Karpas-422 (cell line): ENCODE measurements at regions not wholly inside any gene's neighbourhood (a gene's known extent, or its start where the extent isn't known, plus 50 kb on each side); places are given as distances from the start of the nearest gene placed in this dataset.

ENCODE experiments used
- DNase-seq: peaks from one replicate; pipeline ENCODE4 v3.0.0-alpha.2; 2015
- H2AFZ ChIP-seq: fragments of 200-600 bp; sonication (generic); 2 replicates; pipeline ENCODE4 v1.6.1; 2014; ENCODE audit warnings: antibody characterized with exemption, low read length, mixed read lengths
- H3K27ac ChIP-seq: fragments of 200-600 bp; sonication (generic); 2 replicates; pipeline ENCODE4 v1.5.1; 2014; ENCODE audit warnings: mild to moderate bottlenecking, low read length, moderate library complexity
- H3K27me3 ChIP-seq: fragments of 200-600 bp; sonication (generic); 2 replicates; pipeline ENCODE4 v1.6.1; 2014; ENCODE audit warnings: low read length, mixed read lengths
- H3K36me3 ChIP-seq: fragments of 200-600 bp; sonication (generic); 2 replicates; pipeline ENCODE4 v1.6.1; 2014; ENCODE audit warnings: low read length, mixed read lengths; ENCODE audit not compliant: insufficient read depth
- H3K4me1 ChIP-seq: fragments of 200-600 bp; sonication (generic); 2 replicates; pipeline ENCODE4 v1.6.1; 2014; ENCODE audit warnings: mild to moderate bottlenecking, low read length, mixed read lengths
- H3K4me2 ChIP-seq: fragments of 200-600 bp; sonication (generic); 2 replicates; pipeline ENCODE4 v1.6.1; 2014; ENCODE audit warnings: low read length, low read depth, mild to moderate bottlenecking; ENCODE audit not compliant: poor library complexity, severe bottlenecking
- H3K4me3 ChIP-seq: fragments of 200-600 bp; sonication (generic); 2 replicates; pipeline ENCODE4 v1.5.1; 2014; ENCODE audit warnings: mild to moderate bottlenecking, antibody characterized with exemption, low read length, mixed read lengths
- H3K79me2 ChIP-seq: fragments of 200-600 bp; sonication (generic); 2 replicates; pipeline ENCODE4 v1.6.1; 2014; ENCODE audit warnings: mild to moderate bottlenecking, low read length, mixed read lengths
- H3K9ac ChIP-seq: fragments of 200-600 bp; sonication (generic); 2 replicates; pipeline ENCODE4 v1.6.0; 2014; ENCODE audit warnings: low read length
- H3K9me2 ChIP-seq: fragments of 200-600 bp; sonication (generic), shearing (Covaris generic); replicated peaks from 2 replicates; pipeline ENCODE4 v1.6.0; 2014; ENCODE audit warnings: mild to moderate bottlenecking, low read length, moderate library complexity; ENCODE audit not compliant: insufficient read depth
- H3K9me3 ChIP-seq: fragments of 300-700, 200-600 bp; sonication (generic); 2 replicates; pipeline ENCODE4 v1.6.1; 2014; ENCODE audit warnings: low read length, mixed read lengths
- H4K20me1 ChIP-seq: fragments of 200-600 bp; sonication (generic); 2 replicates; pipeline ENCODE4 v1.6.1; 2014; ENCODE audit warnings: mild to moderate bottlenecking, antibody characterized with exemption, low read length, low read depth; ENCODE audit not compliant: insufficient read depth

- H3K4me1 ChIP-seq, result no peaks in the 10 kb centered on the region
- no peak overlapping the region for H3K27ac ChIP-seq
- H3K79me2 ChIP-seq, result no peaks in the 10 kb centered on the region
- H3K4me3 ChIP-seq, result no peak overlapping the region
- no peak overlapping the region for H2AFZ ChIP-seq
- H4K20me1 ChIP-seq, result no peaks in the 10 kb centered on the region
- H3K4me2 ChIP-seq, result no peak overlapping the region
- no peak for DNase-seq
- H3K36me3 ChIP-seq, result no peaks in the 10 kb centered on the region
- no peak overlapping the region for H3K9ac ChIP-seq
- no peaks in the 10 kb centered on the region for H3K27me3 ChIP-seq
- no peaks in the 10 kb centered on the region for H3K9me2 ChIP-seq
- no peaks in the 10 kb centered on the region for H3K9me3 ChIP-seq
Measured at GRCh38 chr11:28956446-28956845, 848.3 kb downstream of the METTL15 start.

- H3K9me3 ChIP-seq, result no peaks in the 10 kb centered on the region
- H3K36me3 ChIP-seq, result no peaks in the 10 kb centered on the region
- H3K4me2 ChIP-seq, result no peak overlapping the region
- H3K4me1 ChIP-seq, result no peaks in the 10 kb centered on the region
- DNase-seq, result no peak
- no peak overlapping the region for H2AFZ ChIP-seq
- H3K9me2 ChIP-seq, result no peaks in the 10 kb centered on the region
- no peaks in the 10 kb centered on the region for H4K20me1 ChIP-seq
- H3K27me3 ChIP-seq, result no peaks in the 10 kb centered on the region
- no peak overlapping the region for H3K9ac ChIP-seq
- H3K4me3 ChIP-seq, result no peak overlapping the region
- H3K79me2 ChIP-seq, result no peaks in the 10 kb centered on the region
- no peak overlapping the region for H3K27ac ChIP-seq
Measured at GRCh38 chr11:28951191-28951590, 843.0 kb downstream of the METTL15 start.

- no peaks in the 10 kb centered on the region for H3K79me2 ChIP-seq
- no peaks in the 10 kb centered on the region for H3K36me3 ChIP-seq
- H3K9ac ChIP-seq, result no peak overlapping the region
- no peaks in the 10 kb centered on the region for H3K9me3 ChIP-seq
- H3K4me1 ChIP-seq, result no peaks in the 10 kb centered on the region
- DNase-seq, result no peak
- no peaks in the 10 kb centered on the region for H3K9me2 ChIP-seq
- no peak overlapping the region for H3K4me3 ChIP-seq
- no peak overlapping the region for H3K27ac ChIP-seq
- H3K27me3 ChIP-seq, result no peaks in the 10 kb centered on the region
- no peak overlapping the region for H3K4me2 ChIP-seq
- H4K20me1 ChIP-seq, result no peaks in the 10 kb centered on the region
- H2AFZ ChIP-seq, result no peak overlapping the region
Measured at GRCh38 chr11:28939381-28939780, 831.2 kb downstream of the METTL15 start.

GRCh38 chr11:28938091-28938490 lies 829.9 kb downstream of the METTL15 start:
- H4K20me1 ChIP-seq, result no peaks in the 10 kb centered on the region
- no peak overlapping the region for H3K9ac ChIP-seq
- H3K79me2 ChIP-seq, result no peaks in the 10 kb centered on the region
- H3K4me1 ChIP-seq, result no peaks in the 10 kb centered on the region
- H3K9me3 ChIP-seq, result no peaks in the 10 kb centered on the region
- H3K9me2 ChIP-seq, result no peaks in the 10 kb centered on the region
- no peaks in the 10 kb centered on the region for H3K36me3 ChIP-seq
- no peaks in the 10 kb centered on the region for H3K27me3 ChIP-seq
- no peak for DNase-seq
- H2AFZ ChIP-seq, result no peak overlapping the region
- no peak overlapping the region for H3K27ac ChIP-seq
- no peak overlapping the region for H3K4me3 ChIP-seq
- no peak overlapping the region for H3K4me2 ChIP-seq

DNA sequence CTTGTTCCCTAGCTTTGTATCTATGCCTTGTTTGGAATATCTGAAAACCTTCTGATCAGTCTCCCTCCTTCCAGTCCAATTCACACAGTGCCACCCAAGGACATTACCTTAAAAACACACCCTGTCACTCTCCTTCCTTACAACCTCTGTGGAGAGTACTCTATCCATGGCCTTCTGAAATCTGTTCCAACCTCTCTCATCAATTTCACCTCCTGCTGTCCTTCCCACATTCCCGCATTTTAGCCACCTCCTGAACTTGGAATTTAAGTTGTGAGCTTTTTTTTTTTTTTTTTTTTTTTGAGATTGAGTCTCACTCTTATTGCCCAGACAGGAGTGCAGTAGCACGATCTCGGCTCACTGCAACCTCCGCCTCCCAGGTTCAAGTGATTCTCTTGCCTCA lies 824.8 kb downstream of the METTL15 start:
- no peaks in the 10 kb centered on the region for H3K79me2 ChIP-seq
- H3K27me3 ChIP-seq, result no peaks in the 10 kb centered on the region
- H3K4me2 ChIP-seq, result no peak overlapping the region
- no peak overlapping the region for H2AFZ ChIP-seq
- H3K4me1 ChIP-seq, result no peaks in the 10 kb centered on the region
- H3K27ac ChIP-seq, result no peak overlapping the region
- H3K9ac ChIP-seq, result no peak overlapping the region
- no peak overlapping the region for H3K4me3 ChIP-seq
- no peaks in the 10 kb centered on the region for H4K20me1 ChIP-seq
- no peaks in the 10 kb centered on the region for H3K36me3 ChIP-seq
- DNase-seq, result no peak
- no peaks in the 10 kb centered on the region for H3K9me3 ChIP-seq
- no peaks in the 10 kb centered on the region for H3K9me2 ChIP-seq

GRCh38 chr11:28924004-28924403 lies 815.8 kb downstream of the METTL15 start:
- H3K79me2 ChIP-seq, result no peaks in the 10 kb centered on the region
- DNase-seq, result no peak
- no peaks in the 10 kb centered on the region for H3K27me3 ChIP-seq
- H3K4me3 ChIP-seq, result no peak overlapping the region
- no peak overlapping the region for H2AFZ ChIP-seq
- no peak overlapping the region for H3K4me2 ChIP-seq
- H3K9me2 ChIP-seq, result no peaks in the 10 kb centered on the region
- no peak overlapping the region for H3K27ac ChIP-seq
- H4K20me1 ChIP-seq, result no peaks in the 10 kb centered on the region
- H3K4me1 ChIP-seq, result no peaks in the 10 kb centered on the region
- no peaks in the 10 kb centered on the region for H3K36me3 ChIP-seq
- no peak overlapping the region for H3K9ac ChIP-seq
- H3K9me3 ChIP-seq, result no peaks in the 10 kb centered on the region

DNA sequence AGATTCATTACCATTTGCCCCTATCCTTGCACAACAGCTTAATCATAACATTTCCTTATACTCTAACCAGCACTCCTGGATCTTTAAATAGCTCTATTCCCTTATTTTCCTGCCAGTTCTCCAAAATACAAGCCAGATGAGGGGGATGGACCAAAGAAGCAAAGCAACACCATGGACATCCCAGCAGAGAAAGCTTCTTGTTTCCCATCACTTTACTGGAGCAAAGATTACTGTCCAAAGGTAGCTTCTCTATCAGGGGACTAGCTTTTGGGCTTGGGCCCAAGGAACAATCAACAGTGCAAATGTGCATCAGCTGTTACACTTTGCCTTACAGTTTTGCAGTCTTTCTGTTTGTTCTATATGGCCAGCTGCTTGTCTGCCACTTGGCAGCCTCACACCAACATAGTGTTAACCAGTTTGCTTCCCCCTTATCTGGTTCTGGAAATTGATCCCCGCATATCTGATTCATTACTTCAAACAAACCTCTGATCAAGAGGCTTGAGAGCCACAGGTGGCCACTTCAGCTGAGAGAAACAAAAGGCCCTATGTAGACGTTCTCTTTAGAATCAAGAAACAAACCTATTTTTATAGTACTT lies 814.3 kb downstream of the METTL15 start:
- Histone ChIP-seq H3K9me2 (no peaks in the 10 kb centered on the region), H4K20me1 (no peaks in the 10 kb centered on the region), H3K27ac (no peak overlapping the region), H3K4me2 (no peak overlapping the region), H2AFZ (no peak overlapping the region), H3K4me1 (no peaks in the 10 kb centered on the region), H3K4me3 (no peak overlapping the region), H3K36me3 (no peaks in the 10 kb centered on the region), H3K9me3 (no peaks in the 10 kb centered on the region), H3K9ac (no peak overlapping the region), H3K27me3 (no peaks in the 10 kb centered on the region), H3K79me2 (no peaks in the 10 kb centered on the region)
- no peak for DNase-seq

DNA sequence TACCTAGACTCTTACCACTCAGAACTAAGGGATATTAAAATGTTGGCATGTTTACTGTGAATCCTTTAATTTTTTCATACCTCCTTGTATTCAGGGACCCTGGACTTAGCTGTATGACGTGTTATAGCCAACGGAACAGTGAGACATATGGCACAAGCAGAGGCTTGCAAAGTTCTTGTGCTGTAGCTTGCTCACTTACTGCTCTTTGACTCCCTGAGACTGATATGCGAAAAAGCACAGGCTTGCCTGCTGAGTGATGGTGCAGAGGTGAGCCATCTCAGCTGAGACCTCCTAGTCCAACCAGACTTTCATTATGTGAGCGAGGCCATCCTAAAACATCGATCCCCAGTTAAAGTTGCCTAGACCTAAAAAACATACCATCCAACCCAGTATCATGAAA lies 811.0 kb downstream of the METTL15 start:
- Histone ChIP-seq H3K9me3 (no peaks in the 10 kb centered on the region), H4K20me1 (no peaks in the 10 kb centered on the region), H3K27me3 (no peaks in the 10 kb centered on the region), H3K4me2 (no peak overlapping the region), H3K9ac (no peak overlapping the region), H3K9me2 (no peaks in the 10 kb centered on the region), H3K27ac (no peak overlapping the region), H3K36me3 (no peaks in the 10 kb centered on the region), H2AFZ (no peak overlapping the region), H3K79me2 (no peaks in the 10 kb centered on the region), H3K4me1 (no peaks in the 10 kb centered on the region), H3K4me3 (no peak overlapping the region)
- DNase-seq, result no peak

DNA sequence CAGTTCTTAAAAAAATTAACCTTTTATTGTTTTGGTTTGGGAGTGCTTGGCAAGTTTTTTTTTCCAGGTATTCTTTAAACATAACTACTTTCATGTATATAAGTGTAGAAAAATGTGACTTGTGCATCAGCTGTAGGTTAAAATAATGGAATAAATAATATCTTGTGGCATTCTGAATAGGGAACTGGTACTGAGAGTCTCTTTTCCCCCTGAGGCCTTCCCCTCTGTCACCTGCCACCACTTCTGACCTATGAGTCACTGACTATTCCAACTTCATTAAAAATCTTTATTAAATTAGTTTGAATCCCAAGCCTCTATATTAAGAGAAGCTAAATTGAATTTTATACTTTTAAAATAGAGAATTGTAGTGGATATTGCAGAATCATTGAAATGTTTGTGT lies 805.7 kb downstream of the METTL15 start:
- H3K4me3 ChIP-seq, result no peak overlapping the region
- no peak overlapping the region for H3K9ac ChIP-seq
- no peaks in the 10 kb centered on the region for H3K9me3 ChIP-seq
- no peak for DNase-seq
- H3K4me2 ChIP-seq, result no peak overlapping the region
- no peaks in the 10 kb centered on the region for H3K27me3 ChIP-seq
- no peaks in the 10 kb centered on the region for H3K9me2 ChIP-seq
- no peak overlapping the region for H2AFZ ChIP-seq
- no peaks in the 10 kb centered on the region for H3K4me1 ChIP-seq
- H3K36me3 ChIP-seq, result no peaks in the 10 kb centered on the region
- no peak overlapping the region for H3K27ac ChIP-seq
- no peaks in the 10 kb centered on the region for H3K79me2 ChIP-seq
- no peaks in the 10 kb centered on the region for H4K20me1 ChIP-seq
